ENCODE measurements at regions not wholly inside any gene's neighbourhood (a gene's known extent, or its start where the extent isn't known, plus 50 kb on each side); places are given as distances from the start of the nearest gene placed in this dataset.

- peak; percentile 44; the same call in 1 of the 2 replicates for TF ChIP-seq MGA (IDR thresholded peaks at IDR 0.05)
- no peak for TF ChIP-seq ZNF445 (CRISPR knock-in tag; IDR thresholded peaks at IDR 0.05; ENCODE audit: low read depth)
- TF ChIP-seq TEAD4 (IDR thresholded peaks at IDR 0.05; ENCODE audit: low read length) = peak; percentile 59
- no peak for TF ChIP-seq TEAD4 (CRISPR knock-in tag; IDR thresholded peaks at IDR 0.05; ENCODE audit: borderline replicate concordance)
- peak; percentile 26 for TF ChIP-seq BRD9 (IDR thresholded peaks at IDR 0.05; ENCODE audit: low read depth, partially characterized antibody)
- no peak for TF ChIP-seq THAP12 (CRISPR knock-in tag; IDR thresholded peaks at IDR 0.05)
- TF ChIP-seq CXXC5 (CRISPR knock-in tag; IDR thresholded peaks at IDR 0.05) = peak; percentile 39
- TF ChIP-seq TFE3 (CRISPR knock-in tag; IDR thresholded peaks at IDR 0.05) = no peak
- TF ChIP-seq SAP30 (IDR thresholded peaks at IDR 0.05; ENCODE audit: borderline replicate concordance, insufficient read depth, low read depth, low read length, poor library complexity, severe bottlenecking) = peak; percentile 25
- TF ChIP-seq ARID1B (IDR thresholded peaks at IDR 0.05) = peak; percentile 91
- no peak for TF ChIP-seq ZNF134 (CRISPR knock-in tag; conservative IDR thresholded peaks at IDR 0.05)
- no peak for TF ChIP-seq ZNF165 (CRISPR knock-in tag; IDR thresholded peaks at IDR 0.05; ENCODE audit: borderline replicate concordance)
Observed at GRCh38 chr2:62296832-62297623, 101.1 kb downstream of the B3GNT2 start (continued).
